Central memory CD4-positive, alpha-beta T cell (primary cell): ENCODE measurements at regions not wholly inside any gene's neighbourhood (a gene's known extent, or its start where the extent isn't known, plus 50 kb on each side); places are given as distances from the start of the nearest gene placed in this dataset.

Source experiments
- DNase-seq: peaks from one replicate; pipeline ENCODE4 v3.0.0; 2022

- no peak for DNase-seq
These were observed 64.9 kb upstream of the SALL4 start for GRCh38 chr20:51867251-51867650.

- DNase-seq: no peak
These were observed 62.6 kb upstream of the SALL4 start for GRCh38 chr20:51864967-51865366.

- no peak for DNase-seq
These were observed 60.5 kb upstream of the SALL4 start for GRCh38 chr20:51862796-51863195.

- DNase-seq: no peak
These were observed 59.6 kb upstream of the SALL4 start for GRCh38 chr20:51861726-51862466.

GRCh38 chr20:51860111-51860882 is 58.0 kb upstream of the SALL4 start:
- no peak for DNase-seq

- no peak for DNase-seq
These were observed 54.1 kb upstream of the SALL4 start for GRCh38 chr20:51856432-51856831.

- no peak for DNase-seq
These were observed 52.6 kb upstream of the SALL4 start for GRCh38 chr20:51854921-51855320.
